ENCODE measurements at regions not wholly inside any gene's neighbourhood (a gene's known extent, or its start where the extent isn't known, plus 50 kb on each side); places are given as distances from the start of the nearest gene placed in this dataset.

- in situ Hi-C loops (cut with MboI) (no loop called here), intact Hi-C loops (cut with micrococcal nuclease) (no loop called here)
- POLR2A ChIA-PET: interaction anchor here (1.5 kb wide), 1 partner anchor 9 kb away, joined by 3 read pairs; no protein-coding TSS in a partner anchor
- no peak for ATAC-seq
- H3K9me1 ChIP-seq (ENCODE audit: control insufficient read depth, insufficient read depth, low read length): no peaks in the 10 kb centered on the region
- FAIRE-seq: no peak
- no peaks in the 10 kb centered on the region for H3K4me1 ChIP-seq (replicated peaks in 1 of 2; ENCODE audit: control insufficient read depth in 2 of 2, insufficient read depth in 2 of 2, low read length in 2 of 2)
- H3K27ac ChIP-seq (ENCODE audit: extremely low read depth, low read depth, low read length): no peak overlapping the region
- H3K4me2 ChIP-seq (ENCODE audit: insufficient read depth, low read length): no peak overlapping the region
- TF ChIP-seq ZBTB43 (CRISPR knock-in tag; IDR thresholded peaks at IDR 0.05) (no peak), POU5F1 (IDR thresholded peaks at IDR 0.05; ENCODE audit: borderline replicate concordance, low read depth, low read length, partially characterized antibody) (no peak)
- H2AFZ ChIP-seq (ENCODE audit: low read depth, low read length): no peak overlapping the region
- CTCF ChIA-PET (ENCODE audit: low intra/inter-chr PET ratio): no interaction called here
- BruUV-seq (replicated peaks): no TSS peak
- H3K36me3 ChIP-seq (ENCODE audit: control insufficient read depth, insufficient read depth, low read length): no peaks in the 10 kb centered on the region
- H3K9ac ChIP-seq (ENCODE audit: insufficient read depth in 1 of 2, low read depth in 2 of 2, low read length in 2 of 2): no peak overlapping the region
- no peaks in the 10 kb centered on the region for H3K9me3 ChIP-seq (replicated peaks; ENCODE audit: control insufficient read depth, insufficient read depth, low read depth, low read length)
- no peaks in the 10 kb centered on the region for H3K79me2 ChIP-seq (ENCODE audit: control insufficient read depth, insufficient read depth, low read length)
- H3K27me3 ChIP-seq (ENCODE audit: control insufficient read depth in 2 of 2, insufficient read depth in 2 of 2, low read length in 2 of 2): peaks cover 0 to 12% of the 10 kb centered on the region in 2 experiments; a peak in 3 of 5 replicates
- no peak overlapping the region for H3K4me3 ChIP-seq
- H4K20me1 ChIP-seq (replicated peaks; ENCODE audit: control insufficient read depth, insufficient read depth, low read length): no peaks in the 10 kb centered on the region
- no peak for DNase-seq (ENCODE audit: extremely low read depth in 1 of 4, low spot score in 3 of 4)
These were observed 123.9 kb downstream of the UNC5CL start for GRCh38 chr6:40915165-40915564.

GRCh38 chr6:40914005-40914404 lies 125.0 kb downstream of the UNC5CL start:
- H3K4me2 ChIP-seq (ENCODE audit: insufficient read depth, low read length): no peak overlapping the region
- TF ChIP-seq GABPB2 (CRISPR knock-in tag; conservative IDR thresholded peaks at IDR 0.05): no peak
- H3K9me1 ChIP-seq (ENCODE audit: control insufficient read depth, insufficient read depth, low read length): no peaks in the 10 kb centered on the region
- H3K27me3 ChIP-seq (ENCODE audit: control insufficient read depth in 2 of 2, insufficient read depth in 2 of 2, low read length in 2 of 2): peaks cover under 1 to 8% of the 10 kb centered on the region in 2 experiments; a peak in 4 of 5 replicates
- H3K79me2 ChIP-seq (ENCODE audit: control insufficient read depth, insufficient read depth, low read length): no peaks in the 10 kb centered on the region
- FAIRE-seq (no peak), DNase-seq (ENCODE audit: extremely low read depth in 1 of 4, low spot score in 3 of 4) (no peak), ATAC-seq (no peak)
- no peak overlapping the region for H3K27ac ChIP-seq (ENCODE audit: extremely low read depth, low read depth, low read length)
- H2AFZ ChIP-seq (ENCODE audit: low read depth, low read length): no peak overlapping the region
- no peaks in the 10 kb centered on the region for H4K20me1 ChIP-seq (replicated peaks; ENCODE audit: control insufficient read depth, insufficient read depth, low read length)
- POLR2A ChIA-PET: no interaction called here
- no TSS peak for BruUV-seq (replicated peaks)
- intact Hi-C loops (cut with micrococcal nuclease) (no loop called here), in situ Hi-C loops (cut with MboI) (no loop called here)
- H3K9ac ChIP-seq (ENCODE audit: insufficient read depth in 1 of 2, low read depth in 2 of 2, low read length in 2 of 2): no peak overlapping the region
- H3K4me1 ChIP-seq (replicated peaks in 1 of 2; ENCODE audit: control insufficient read depth in 2 of 2, insufficient read depth in 2 of 2, low read length in 2 of 2): no peaks in the 10 kb centered on the region
- CTCF ChIA-PET (ENCODE audit: low intra/inter-chr PET ratio): no interaction called here
- no peaks in the 10 kb centered on the region for H3K9me3 ChIP-seq (replicated peaks; ENCODE audit: control insufficient read depth, insufficient read depth, low read depth, low read length)
- 0% methylated on average over 6 of the region's 6 CpGs for WGBS (ENCODE audit: insufficient coverage, low coverage, missing lambda C conversion rate)
- no peak overlapping the region for H3K4me3 ChIP-seq
- no peaks in the 10 kb centered on the region for H3K36me3 ChIP-seq (ENCODE audit: control insufficient read depth, insufficient read depth, low read length)
